Right renal pelvis (tissue), 4 donors: ENCODE measurements at regions not wholly inside any gene's neighbourhood (a gene's known extent, or its start where the extent isn't known, plus 50 kb on each side); places are given as distances from the start of the nearest gene placed in this dataset.
"Not testable (repeated sequence)": the region's sequence is repeated elsewhere in the genome, so short reads cannot be mapped to it uniquely, and the experiment has no call there.

Experiments used
- DNase-seq, 4 donors: peaks; one replicate each; pipeline ENCODE4 v3.0.0-alpha.2; 2013; ENCODE audit warnings: low read depth in 4 of 4, low spot score in 3 of 4, missing footprints in 1 of 4

DNA sequence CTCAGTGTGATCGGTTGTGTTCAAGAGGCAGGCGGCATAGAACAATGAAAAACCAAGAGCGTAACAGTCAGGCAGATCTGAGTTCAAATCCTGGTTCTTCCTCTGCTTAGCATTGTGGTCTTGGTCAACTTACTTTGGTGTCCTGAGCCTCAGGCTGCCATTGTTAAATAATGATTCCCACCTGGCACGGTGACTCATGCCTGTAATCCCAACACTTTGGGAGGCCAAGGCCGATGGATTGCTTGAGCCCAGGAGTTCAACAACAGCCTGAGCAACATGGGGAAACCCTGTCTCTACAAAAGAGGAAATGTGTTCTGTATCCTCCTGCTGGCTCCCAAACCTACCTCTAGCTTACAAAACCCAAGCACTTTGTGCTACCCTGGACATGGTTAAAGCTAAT, 129.0 kb upstream of the STX18 start:
- DNase-seq = no peak

DNA sequence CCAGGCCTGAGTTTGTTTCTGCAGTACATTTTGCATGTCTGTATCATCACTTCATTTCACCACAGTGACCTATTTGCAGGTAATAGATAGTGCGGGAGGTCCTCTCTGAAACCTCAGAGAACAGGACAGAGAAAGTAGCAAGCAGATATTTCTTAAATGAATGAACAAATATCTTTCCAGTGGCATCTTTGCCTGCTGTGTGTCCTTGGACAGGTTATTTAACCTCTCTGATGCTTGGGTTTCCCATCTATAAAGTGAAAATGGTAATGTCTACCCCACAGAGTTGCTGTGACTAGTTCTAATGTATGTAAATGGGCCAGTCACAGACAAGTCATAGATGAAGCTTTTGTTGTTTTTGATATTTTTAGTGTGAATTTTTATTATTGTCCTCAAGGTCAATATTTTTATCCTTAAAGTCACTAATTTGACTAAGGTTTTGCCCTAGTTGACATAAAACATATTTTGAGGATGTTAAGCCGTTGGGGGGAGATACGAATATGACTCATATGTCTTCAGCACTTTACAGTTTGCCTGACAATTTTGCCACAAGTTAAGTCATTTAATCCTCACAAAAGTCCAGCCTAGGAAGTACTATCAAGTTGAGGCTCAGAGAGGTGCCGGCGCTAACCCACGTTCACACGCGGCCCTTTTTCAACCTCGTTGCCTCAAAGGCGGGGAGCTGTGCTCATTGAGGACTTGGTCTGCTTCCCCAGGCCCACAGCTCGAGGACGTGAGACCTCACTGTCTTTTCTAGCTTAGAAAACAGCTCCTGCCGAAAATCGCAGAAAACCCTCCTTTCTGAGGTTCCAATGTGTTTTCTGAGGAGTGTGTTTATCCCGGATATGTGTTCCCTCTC, 126.7 kb upstream of the STX18 start:
- no peak for DNase-seq

DNA sequence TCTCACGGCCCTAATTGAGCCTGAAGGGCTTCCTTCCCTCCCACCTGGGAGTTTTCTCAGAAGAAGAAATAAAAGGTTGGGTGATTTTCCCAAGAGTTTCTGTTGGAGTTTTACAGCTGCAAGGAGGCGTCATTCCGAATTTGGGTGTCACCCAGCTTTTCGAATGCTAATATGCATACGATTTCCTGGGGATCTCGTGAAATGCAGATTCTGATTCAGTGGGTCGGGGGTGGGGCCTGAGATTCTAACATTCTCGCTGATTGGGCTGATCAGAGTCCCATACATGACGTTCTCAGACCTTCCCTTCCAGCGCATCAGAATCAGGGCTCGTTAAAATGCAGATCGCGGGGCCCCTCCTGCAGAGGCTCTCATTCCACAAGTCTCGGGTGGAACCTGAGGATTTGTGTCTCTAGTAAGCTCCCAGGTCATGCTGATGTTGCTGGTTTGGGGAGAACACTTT, 125.8 kb upstream of the STX18 start:
- DNase-seq = no peak

DNA sequence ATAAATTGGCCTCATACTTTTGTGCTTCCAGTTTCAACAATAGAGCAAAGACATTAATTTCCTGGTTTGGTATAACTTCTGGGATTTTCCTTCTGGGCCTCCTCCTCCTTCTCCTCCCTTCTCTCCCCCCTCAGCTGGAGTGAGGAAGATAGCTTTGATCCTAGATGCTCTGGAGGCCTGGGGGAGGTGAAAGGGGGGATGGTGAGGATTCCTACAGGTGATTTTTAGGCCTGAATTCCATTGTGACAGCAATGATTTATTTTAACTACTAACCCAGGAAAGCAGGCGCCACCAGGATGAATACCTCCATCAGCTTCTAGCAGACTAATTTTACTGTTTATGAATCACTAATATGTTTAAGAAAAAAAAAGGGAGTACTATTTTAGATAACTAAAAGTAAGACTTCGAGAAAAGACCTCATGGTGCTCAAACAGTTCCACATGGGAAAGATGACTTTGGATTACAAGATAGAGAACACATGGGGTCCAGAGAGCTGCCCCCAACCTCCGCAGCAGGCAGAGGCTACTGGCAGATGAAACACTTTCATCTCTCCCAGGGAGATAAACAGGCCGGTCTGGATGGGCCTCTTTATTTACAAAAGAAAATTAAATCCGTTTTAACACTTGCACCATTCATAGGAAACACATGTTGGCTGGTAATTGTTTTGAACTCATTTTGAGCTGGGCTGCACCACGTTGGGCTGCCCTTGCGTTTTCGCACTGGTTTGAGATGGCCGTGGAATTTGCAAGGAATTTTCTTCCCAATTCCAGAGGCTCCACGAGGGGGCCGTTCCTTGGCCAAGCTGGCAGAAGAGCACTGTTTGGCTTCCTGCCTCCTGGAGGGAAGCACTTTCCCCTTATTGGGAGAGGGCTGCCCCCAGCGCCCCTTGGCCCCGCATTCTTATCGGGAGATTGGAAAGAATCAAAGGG, 125.1 kb upstream of the STX18 start:
- no peak for DNase-seq

- no peak for DNase-seq
Observed at GRCh38 chr4:4666187-4666586, 124.3 kb upstream of the STX18 start.

DNA sequence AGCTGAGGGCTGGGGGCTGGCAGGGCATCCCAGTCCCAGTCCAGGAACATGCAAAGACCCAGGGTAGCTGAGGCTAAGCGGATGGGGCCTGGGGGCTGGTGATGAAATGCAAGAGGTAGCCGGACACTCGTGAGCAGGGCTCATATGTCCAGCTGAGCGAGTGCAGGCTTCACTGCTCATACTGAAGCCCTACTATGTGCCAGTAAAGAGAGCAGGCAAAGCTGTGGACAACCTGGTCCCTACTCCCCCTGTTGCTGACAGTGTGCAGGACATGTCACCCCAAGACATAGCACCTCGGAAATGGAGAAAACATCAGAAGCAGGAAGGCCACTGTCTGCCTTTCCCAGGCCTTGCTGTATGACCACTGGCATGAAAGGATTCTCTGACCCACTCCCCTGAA, 122.4 kb upstream of the STX18 start:
- DNase-seq = no peak

GRCh38 chr4:4663028-4663427, 121.2 kb upstream of the STX18 start:
- DNase-seq = no peak

DNA sequence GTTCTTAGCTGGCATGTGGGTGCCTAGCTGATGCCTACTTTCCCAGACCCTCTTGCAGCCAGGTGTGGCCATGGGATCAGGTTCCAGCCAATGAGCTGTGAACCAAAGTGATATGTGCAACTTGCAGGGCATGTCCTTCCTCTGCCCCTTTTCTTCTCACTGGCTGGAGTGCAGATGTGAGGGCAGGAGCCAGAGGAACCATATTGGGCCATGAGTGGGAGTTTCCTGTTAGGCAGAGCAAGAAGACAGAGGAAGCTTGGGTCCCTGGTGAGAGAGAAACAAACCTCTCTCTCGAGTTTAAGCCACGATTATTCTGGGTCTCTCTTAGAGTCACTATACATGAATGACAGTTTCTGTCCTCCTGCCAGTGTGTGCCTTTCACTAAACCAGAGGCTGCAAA, 120.4 kb upstream of the STX18 start:
- no peak for DNase-seq

GRCh38 chr4:4659871-4660651, 118.2 kb upstream of the STX18 start:
- no peak for DNase-seq

DNA sequence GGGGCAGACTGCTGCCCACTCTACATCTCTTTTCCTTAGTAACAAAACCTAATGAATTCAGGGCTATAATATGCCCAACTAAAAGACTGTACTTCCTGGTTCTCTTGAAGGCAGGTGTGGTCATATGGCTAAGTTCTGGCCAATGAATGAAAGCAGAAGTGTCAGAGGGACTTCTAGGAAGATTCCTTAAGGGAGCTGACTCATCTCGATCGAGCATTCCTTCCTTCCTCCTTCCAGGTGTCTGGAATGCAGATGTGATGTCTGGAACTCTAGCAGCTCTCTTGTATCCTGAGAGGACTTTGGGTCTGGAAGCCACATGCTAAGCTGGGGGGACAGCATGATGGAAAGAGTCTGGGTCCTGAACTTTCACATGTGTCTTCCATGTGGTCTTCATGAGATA, 116.2 kb upstream of the STX18 start:
- DNase-seq = no peak

- DNase-seq = no peak
Observed at GRCh38 chr4:4656977-4657376, 115.1 kb upstream of the STX18 start.

- DNase-seq = no peak
Observed at GRCh38 chr4:4655901-4656300, 114.1 kb upstream of the STX18 start.

GRCh38 chr4:4655011-4655410, 113.2 kb upstream of the STX18 start:
- no peak for DNase-seq

- no peak for DNase-seq
Observed at GRCh38 chr4:4651811-4652755, 110.2 kb upstream of the STX18 start.

- DNase-seq = no peak
Observed at GRCh38 chr4:4647041-4647440, 105.2 kb upstream of the STX18 start.

DNA sequence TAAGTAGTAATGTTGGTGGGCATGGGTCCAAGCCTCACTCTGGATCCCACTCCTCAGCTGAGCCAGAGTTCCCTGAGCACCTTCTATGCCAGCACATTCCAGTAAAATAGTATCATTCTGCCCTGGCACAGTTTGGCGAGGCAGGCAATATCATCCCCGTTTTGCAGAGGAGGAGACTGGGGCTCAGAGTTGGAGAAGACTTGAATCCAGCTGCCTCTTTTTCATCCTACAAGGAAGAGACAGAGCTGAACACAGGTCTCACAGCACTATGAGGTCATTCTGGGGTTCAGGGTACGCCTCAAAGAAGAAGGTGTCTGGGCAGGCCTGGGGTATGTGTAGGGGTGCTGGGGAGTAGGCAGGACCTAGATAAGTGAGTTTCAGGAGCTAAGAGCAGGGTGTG, 103.9 kb upstream of the STX18 start:
- no peak for DNase-seq

- DNase-seq = not testable (repeated sequence)
Observed at GRCh38 chr4:4644277-4644676, 102.4 kb upstream of the STX18 start.

- DNase-seq = not testable (repeated sequence)
Observed at GRCh38 chr4:4643743-4644142, 101.9 kb upstream of the STX18 start.

DNA sequence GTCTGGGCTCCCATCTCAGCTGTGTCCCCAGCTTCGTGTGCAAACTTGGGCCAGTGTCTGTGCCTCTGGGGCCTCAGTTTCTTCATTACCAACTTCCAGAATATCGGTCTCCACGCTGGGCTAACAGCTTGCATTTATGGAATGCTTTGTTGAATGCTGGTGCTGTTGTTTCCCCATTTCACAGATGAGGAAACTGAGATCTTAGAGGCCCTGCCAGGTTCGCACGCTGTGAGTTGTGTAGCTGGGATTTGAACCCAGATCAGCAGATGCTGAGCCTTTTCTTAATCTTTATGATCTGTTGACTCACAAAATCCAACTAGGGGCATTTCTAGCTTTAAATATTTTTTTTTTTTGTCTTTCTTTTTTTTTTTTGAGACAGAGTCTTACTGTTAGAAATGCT, 101.5 kb upstream of the STX18 start:
- no peak for DNase-seq
